GM23338 (cell line): ENCODE measurements at regions not wholly inside any gene's neighbourhood (a gene's known extent, or its start where the extent isn't known, plus 50 kb on each side); places are given as distances from the start of the nearest gene placed in this dataset.

Experiments used
- ATAC-seq: fragments of 200-7000 bp; cut with Tn5 transposase; 3 replicates; pipeline ENCODE4 v1.9.1; 2020
- DNase-seq: peaks from one replicate; pipeline ENCODE4 v3.0.0-alpha.2; 2015; ENCODE audit warnings: low spot score
- H2AFZ ChIP-seq: fragments of 200-600 bp; sonication (generic); 2 replicates; pipeline ENCODE4 v1.8.0; 2016; ENCODE audit warnings: antibody characterized with exemption, mild to moderate bottlenecking, moderate library complexity
- H3F3A ChIP-seq: fragments of 200-600 bp; sonication (generic); replicated peaks from 2 replicates; pipeline ENCODE4 v1.8.0; 2017; ENCODE audit warnings: antibody characterized with exemption, mixed run types, low read depth
- H3K27ac ChIP-seq: fragments of 200-600 bp; sonication (generic); 2 replicates; pipeline ENCODE4 v1.6.1; 2016; ENCODE audit warnings: low read depth
- H3K27me3 ChIP-seq: fragments of 200-600 bp; sonication (generic); 2 replicates; pipeline ENCODE4 v1.8.0; 2016; ENCODE audit warnings: mild to moderate bottlenecking, mixed run types, moderate library complexity; ENCODE audit not compliant: insufficient read depth
- H3K36me3 ChIP-seq: fragments of 200-600 bp; sonication (generic); 2 replicates; pipeline ENCODE4 v1.8.0; 2016; ENCODE audit warnings: mild to moderate bottlenecking; ENCODE audit not compliant: insufficient read depth
- H3K4me1 ChIP-seq: fragments of 200-600 bp; sonication (generic); 2 replicates; pipeline ENCODE4 v1.8.0; 2016; ENCODE audit warnings: mild to moderate bottlenecking, moderate library complexity; ENCODE audit not compliant: insufficient read depth
- H3K4me2 ChIP-seq: fragments of 200-600 bp; sonication (generic); 2 replicates; pipeline ENCODE4 v1.7.1; 2017; ENCODE audit warnings: mixed run types
- H3K4me3 ChIP-seq: fragments of 200-600 bp; sonication (generic); 2 replicates; pipeline ENCODE4 v1.6.1; 2016; ENCODE audit warnings: mixed run types
- H3K79me2 ChIP-seq: fragments of 200-600 bp; sonication (generic); replicated peaks from 2 replicates; pipeline ENCODE4 v1.8.0; 2017; ENCODE audit warnings: mild to moderate bottlenecking; ENCODE audit not compliant: insufficient read depth
- H3K9me2 ChIP-seq: fragments of 200-600 bp; sonication (generic); 2 replicates; pipeline ENCODE4 v1.8.0; 2017; ENCODE audit not compliant: insufficient read depth
- H4K20me1 ChIP-seq: fragments of 200-600 bp; sonication (generic); replicated peaks from 2 replicates; pipeline ENCODE4 v1.8.0; 2017; ENCODE audit warnings: mild to moderate bottlenecking; ENCODE audit not compliant: insufficient read depth
- H3K27ac Mint-ChIP-seq: 2 replicates; pipeline ENCODE4 v1.8.0; 2020; ENCODE audit warnings: inconsistent platforms, mild to moderate bottlenecking, moderate library complexity, mixed read lengths
- H3K27me3 Mint-ChIP-seq: 3 replicates; pipeline ENCODE4 v1.8.0; 2022; ENCODE audit warnings: low read depth, mild to moderate bottlenecking, moderate library complexity, mixed read lengths, inconsistent platforms; ENCODE audit not compliant: insufficient read depth, poor library complexity
- H3K36me3 Mint-ChIP-seq: 3 replicates; pipeline ENCODE4 v1.8.0; 2021; ENCODE audit warnings: low read depth, mild to moderate bottlenecking, inconsistent platforms, moderate library complexity, mixed read lengths
- H3K4me1 Mint-ChIP-seq: 3 replicates; pipeline ENCODE4 v1.8.0; 2020; ENCODE audit warnings: mild to moderate bottlenecking, inconsistent platforms, mixed read lengths
- H3K4me3 Mint-ChIP-seq: 3 replicates; pipeline ENCODE4 v1.8.0; 2021; ENCODE audit warnings: moderate library complexity, mild to moderate bottlenecking, inconsistent platforms, mixed read lengths
- H3K9me3 Mint-ChIP-seq: 3 replicates; pipeline ENCODE4 v1.8.0; 2020; ENCODE audit warnings: moderate library complexity, mild to moderate bottlenecking, inconsistent platforms, mixed read lengths
- CREB1 ChIP-seq: fragments of 250-450 bp; sonication (Bioruptor Pico); IDR thresholded peaks from 2 replicates; pipeline ENCODE4 v1.5.0; 2020; ENCODE audit warnings: low read depth, mild to moderate bottlenecking, moderate library complexity
- ETS1 ChIP-seq: IDR thresholded peaks from 2 replicates; pipeline ENCODE4 v1.6.1; 2016; ENCODE audit warnings: antibody characterized with exemption
- REST ChIP-seq: IDR thresholded peaks from one replicate; pipeline ENCODE4 v1.6.1; 2018; ENCODE audit warnings: antibody characterized with exemption; ENCODE audit not compliant: unreplicated experiment
- ZNF462 ChIP-seq: fragments of 250-450 bp; sonication (Bioruptor Pico); IDR thresholded peaks from 2 replicates; pipeline ENCODE4 v1.5.0; 2020; ENCODE audit warnings: mild to moderate bottlenecking, moderate library complexity

- TF ChIP-seq ZNF462 (CRISPR knock-in tag) = no peak
- TF ChIP-seq ETS1 = no peak
These were observed 145.0 kb upstream of the GAP43 start (continued) for GRCh38 chr3:115478359-115478758.

DNA sequence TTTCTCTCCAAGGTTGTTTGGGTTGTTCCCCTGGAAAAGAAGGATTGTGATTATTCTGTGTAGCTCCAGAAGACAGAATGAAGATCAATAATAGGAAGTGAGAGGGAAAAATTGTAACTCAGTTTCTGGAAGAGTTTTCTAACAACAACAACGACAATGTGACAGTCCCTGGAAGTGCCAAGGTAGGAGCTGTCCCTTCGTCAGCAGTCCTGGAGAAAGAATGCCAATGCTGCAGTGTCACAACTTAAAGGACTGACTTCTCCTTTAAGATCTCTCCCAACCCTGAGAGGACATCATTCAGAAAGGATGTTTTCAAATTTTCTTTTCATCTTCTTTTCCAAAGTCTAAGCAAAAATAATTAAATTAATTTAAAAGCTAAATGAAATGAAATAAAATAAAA is 136.4 kb upstream of the GAP43 start:
- H3K27ac Mint-ChIP-seq = no peak overlapping the region
- peaks cover 2% of the 10 kb centered on the region for H3K27me3 Mint-ChIP-seq

More for the DNA sequence above, 136.4 kb upstream of the GAP43 start:
- Mint-ChIP-seq H3K4me1 (peaks cover 6% of the 10 kb centered on the region; the same call in 2 of the 3 replicates), H3K36me3 (no peaks in the 10 kb centered on the region), H3K4me3 (no peak overlapping the region), H3K9me3 (peaks cover 4% of the 10 kb centered on the region; the same call in 1 of the 3 replicates)
- Histone ChIP-seq H2AFZ (no peak overlapping the region), H4K20me1 (no peaks in the 10 kb centered on the region), H3F3A (no peaks in the 10 kb centered on the region), H3K27me3 (no peaks in the 10 kb centered on the region), H3K36me3 (no peaks in the 10 kb centered on the region), H3K27ac (no peak overlapping the region), H3K9me2 (peaks cover 4% of the 10 kb centered on the region; the same call in 1 of the 2 replicates), H3K4me1 (0 out of 2 replicates have a peak, but pooled peaks cover 6% of the 10 kb centered on the region), H3K4me2 (no peak overlapping the region), H3K4me3 (no peak overlapping the region), H3K79me2 (no peaks in the 10 kb centered on the region)
- DNase-seq = peak; percentile 16
- TF ChIP-seq REST = peak; percentile 57
- TF ChIP-seq CREB1 (CRISPR knock-in tag) = no peak
- no peak; the same call in 2 of the 3 replicates for ATAC-seq
